ENCODE measurements at regions not wholly inside any gene's neighbourhood (a gene's known extent, or its start where the extent isn't known, plus 50 kb on each side); places are given as distances from the start of the nearest gene placed in this dataset.

DNA sequence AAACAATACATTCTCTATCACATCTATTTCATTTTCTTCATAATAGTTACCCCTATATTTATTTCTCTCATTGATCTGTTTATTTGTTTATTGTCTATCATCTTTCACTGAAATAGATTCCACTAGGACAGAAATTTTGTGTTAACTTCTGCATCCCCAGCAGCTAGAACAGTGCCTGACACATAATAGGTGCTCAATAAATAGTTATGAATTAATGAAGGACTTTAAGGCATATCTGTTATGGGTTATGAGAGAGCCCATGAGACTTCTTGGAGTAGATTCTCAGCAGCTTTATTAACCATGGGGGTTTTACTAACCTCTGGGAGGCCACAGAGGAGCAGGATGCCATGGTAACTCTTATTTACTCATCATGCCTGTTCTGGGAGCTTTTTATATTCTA lies 144.6 kb downstream of the CDC42EP3 start:
- TF ChIP-seq EZH2 (IDR thresholded peaks at IDR 0.05; ENCODE audit: borderline replicate concordance) (no peak), EZH2phosphoT487 (IDR thresholded peaks at IDR 0.05; ENCODE audit: low read depth, severe bottlenecking, unreplicated experiment) (no peak)
- TF ChIP-seq, protein P1, sequence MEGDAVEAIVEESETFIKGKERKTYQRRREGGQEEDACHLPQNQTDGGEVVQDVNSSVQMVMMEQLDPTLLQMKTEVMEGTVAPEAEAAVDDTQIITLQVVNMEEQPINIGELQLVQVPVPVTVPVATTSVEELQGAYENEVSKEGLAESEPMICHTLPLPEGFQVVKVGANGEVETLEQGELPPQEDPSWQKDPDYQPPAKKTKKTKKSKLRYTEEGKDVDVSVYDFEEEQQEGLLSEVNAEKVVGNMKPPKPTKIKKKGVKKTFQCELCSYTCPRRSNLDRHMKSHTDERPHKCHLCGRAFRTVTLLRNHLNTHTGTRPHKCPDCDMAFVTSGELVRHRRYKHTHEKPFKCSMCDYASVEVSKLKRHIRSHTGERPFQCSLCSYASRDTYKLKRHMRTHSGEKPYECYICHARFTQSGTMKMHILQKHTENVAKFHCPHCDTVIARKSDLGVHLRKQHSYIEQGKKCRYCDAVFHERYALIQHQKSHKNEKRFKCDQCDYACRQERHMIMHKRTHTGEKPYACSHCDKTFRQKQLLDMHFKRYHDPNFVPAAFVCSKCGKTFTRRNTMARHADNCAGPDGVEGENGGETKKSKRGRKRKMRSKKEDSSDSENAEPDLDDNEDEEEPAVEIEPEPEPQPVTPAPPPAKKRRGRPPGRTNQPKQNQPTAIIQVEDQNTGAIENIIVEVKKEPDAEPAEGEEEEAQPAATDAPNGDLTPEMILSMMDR (IDR thresholded peaks at IDR 0.05; ENCODE audit: poor library complexity), result no peak
- Histone ChIP-seq H3K4me2 (no peak overlapping the region), H2AFZ (no peak overlapping the region), H3K27ac (no peak overlapping the region), H3K4me1 (ENCODE audit: insufficient read depth) (no peaks in the 10 kb centered on the region), H3K9me2 (replicated peaks; ENCODE audit: insufficient read depth) (no peaks in the 10 kb centered on the region), H3K36me3 (replicated peaks; ENCODE audit: insufficient read depth, low read depth) (no peaks in the 10 kb centered on the region), H3K79me2 (no peaks in the 10 kb centered on the region), H4K20me1 (ENCODE audit: insufficient read depth, poor library complexity, severe bottlenecking) (no peaks in the 10 kb centered on the region), H3K27me3 (no peaks in the 10 kb centered on the region), H3K9me3 (ENCODE audit: low read depth) (no peaks in the 10 kb centered on the region), H3K4me3 (no peak overlapping the region)
- no peak for DNase-seq (ENCODE audit: low spot score)

DNA sequence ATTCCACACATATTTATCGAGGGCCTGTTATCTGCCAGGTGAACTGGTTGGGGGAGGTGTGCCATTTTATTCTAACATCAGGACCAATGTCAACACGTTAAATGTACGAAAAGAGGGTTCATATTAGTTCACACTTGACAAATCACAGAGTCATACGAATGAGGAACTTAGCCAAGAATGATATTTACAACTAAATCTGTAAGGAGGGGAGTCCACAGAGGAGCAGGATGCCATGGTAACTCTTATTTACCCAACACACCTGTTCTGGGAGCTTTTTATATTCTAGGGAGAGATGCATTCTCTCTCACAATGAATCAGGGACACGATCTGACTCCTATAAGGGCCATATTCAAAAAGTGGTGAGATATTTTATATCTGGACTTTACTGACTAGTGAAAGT lies 144.1 kb downstream of the CDC42EP3 start:
- Histone ChIP-seq H3K4me2 (no peak overlapping the region), H3K4me3 (no peak overlapping the region), H4K20me1 (ENCODE audit: insufficient read depth, poor library complexity, severe bottlenecking) (no peaks in the 10 kb centered on the region), H3K27ac (no peak overlapping the region), H3K79me2 (no peaks in the 10 kb centered on the region), H3K36me3 (replicated peaks; ENCODE audit: insufficient read depth, low read depth) (no peaks in the 10 kb centered on the region), H3K4me1 (ENCODE audit: insufficient read depth) (no peaks in the 10 kb centered on the region), H3K9me2 (replicated peaks; ENCODE audit: insufficient read depth) (no peaks in the 10 kb centered on the region), H3K9me3 (ENCODE audit: low read depth) (no peaks in the 10 kb centered on the region), H2AFZ (no peak overlapping the region), H3K27me3 (no peaks in the 10 kb centered on the region)
- DNase-seq (ENCODE audit: low spot score), result no peak
- TF ChIP-seq, protein P1 (IDR thresholded peaks at IDR 0.05; ENCODE audit: poor library complexity), result no peak
- TF ChIP-seq EZH2 (IDR thresholded peaks at IDR 0.05; ENCODE audit: borderline replicate concordance) (no peak), EZH2phosphoT487 (IDR thresholded peaks at IDR 0.05; ENCODE audit: low read depth, severe bottlenecking, unreplicated experiment) (no peak)
- WGBS (ENCODE audit: low lambda C conversion rate, missing lambda C conversion rate), result 69% methylated on average over 5 of the region's 5 CpGs

DNA sequence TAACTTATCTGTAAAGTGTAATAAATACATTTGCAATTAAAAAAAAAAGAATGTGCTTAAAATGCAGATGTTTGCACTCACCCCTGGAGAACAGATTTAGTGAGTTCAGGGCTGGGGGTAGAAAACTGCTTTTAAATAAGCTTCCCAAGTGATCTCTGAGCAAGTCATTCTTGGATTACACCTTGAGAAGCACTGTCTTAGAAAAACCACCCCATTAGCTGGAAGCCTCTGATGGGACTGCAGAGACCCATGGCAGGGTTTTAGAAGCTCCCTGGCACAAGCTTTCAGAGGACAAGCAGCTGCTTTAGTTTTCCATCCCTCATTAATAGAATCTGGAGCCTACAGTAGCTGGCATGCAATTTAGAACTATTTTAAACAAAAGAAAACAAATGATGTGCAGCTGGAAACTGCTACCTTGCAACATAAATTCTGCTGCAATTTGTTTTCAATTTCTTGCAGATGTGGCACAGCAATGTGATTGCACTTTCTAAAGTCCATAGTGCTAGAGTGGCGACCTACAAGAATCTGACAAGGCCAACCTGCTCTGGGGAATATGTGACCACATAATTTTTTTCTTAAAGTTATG lies 141.5 kb downstream of the CDC42EP3 start:
- WGBS (ENCODE audit: low lambda C conversion rate, missing lambda C conversion rate), result 80% methylated on average over 1 of the region's 1 CpG
- TF ChIP-seq EZH2 (IDR thresholded peaks at IDR 0.05; ENCODE audit: borderline replicate concordance), result no peak
- peak; percentile 64 for TF ChIP-seq EZH2phosphoT487 (IDR thresholded peaks at IDR 0.05; ENCODE audit: low read depth, severe bottlenecking, unreplicated experiment)

DNA sequence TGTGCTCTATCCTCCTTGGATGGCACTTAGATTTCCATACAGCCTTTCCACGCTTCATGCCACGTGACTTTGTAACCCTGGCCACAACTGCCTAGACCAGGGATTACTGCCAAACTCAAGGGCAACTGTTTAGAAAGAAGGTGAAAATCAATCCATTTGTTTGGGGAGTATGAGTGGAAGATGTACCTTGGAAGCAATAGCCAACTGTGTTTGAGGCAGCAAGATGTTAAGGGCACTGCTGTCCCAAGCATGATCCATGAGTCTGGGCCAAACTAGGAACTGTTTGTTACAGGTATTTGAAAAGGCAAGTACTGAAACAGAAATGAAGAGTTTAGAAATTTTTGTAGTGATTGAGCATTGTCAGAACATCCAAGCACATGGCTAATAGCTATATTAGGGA lies 138.9 kb downstream of the CDC42EP3 start:
- no peak for DNase-seq (ENCODE audit: low spot score)
- Histone ChIP-seq H3K4me2 (no peak overlapping the region), H3K27me3 (no peaks in the 10 kb centered on the region), H3K9me3 (ENCODE audit: low read depth) (no peaks in the 10 kb centered on the region), H3K9me2 (replicated peaks; ENCODE audit: insufficient read depth) (no peaks in the 10 kb centered on the region), H3K27ac (no peak overlapping the region), H3K4me3 (no peak overlapping the region), H4K20me1 (ENCODE audit: insufficient read depth, poor library complexity, severe bottlenecking) (no peaks in the 10 kb centered on the region), H3K79me2 (no peaks in the 10 kb centered on the region), H2AFZ (no peak overlapping the region), H3K36me3 (replicated peaks; ENCODE audit: insufficient read depth, low read depth) (no peaks in the 10 kb centered on the region), H3K4me1 (ENCODE audit: insufficient read depth) (no peaks in the 10 kb centered on the region)
- TF ChIP-seq, protein P1 (IDR thresholded peaks at IDR 0.05; ENCODE audit: poor library complexity), result no peak
- TF ChIP-seq EZH2phosphoT487 (IDR thresholded peaks at IDR 0.05; ENCODE audit: low read depth, severe bottlenecking, unreplicated experiment), result no peak
- TF ChIP-seq EZH2 (IDR thresholded peaks at IDR 0.05; ENCODE audit: borderline replicate concordance), result no peak
- 100% methylated on average over 2 of the region's 2 CpGs for WGBS (ENCODE audit: low lambda C conversion rate, missing lambda C conversion rate)

More for the DNA sequence above, 141.5 kb downstream of the CDC42EP3 start:
- Histone ChIP-seq H3K9me3 (ENCODE audit: low read depth) (no peaks in the 10 kb centered on the region), H3K79me2 (no peaks in the 10 kb centered on the region), H2AFZ (no peak overlapping the region), H3K27me3 (no peaks in the 10 kb centered on the region), H3K9me2 (replicated peaks; ENCODE audit: insufficient read depth) (no peaks in the 10 kb centered on the region), H3K4me2 (no peak overlapping the region), H3K27ac (no peak overlapping the region), H3K4me3 (no peak overlapping the region), H3K4me1 (ENCODE audit: insufficient read depth) (no peaks in the 10 kb centered on the region), H3K36me3 (replicated peaks; ENCODE audit: insufficient read depth, low read depth) (no peaks in the 10 kb centered on the region), H4K20me1 (ENCODE audit: insufficient read depth, poor library complexity, severe bottlenecking) (no peaks in the 10 kb centered on the region)
- no peak for DNase-seq (ENCODE audit: low spot score)
